ENCODE measurements at regions not wholly inside any gene's neighbourhood (a gene's known extent, or its start where the extent isn't known, plus 50 kb on each side); places are given as distances from the start of the nearest gene placed in this dataset.

GRCh38 chr15:89409184-89410038 is 74.8 kb upstream of the POLG start:
- FAIRE-seq: no peak
- Histone ChIP-seq H3K9me3 (ENCODE audit: control insufficient read depth in 2 of 2, insufficient read depth in 1 of 2, low read depth in 1 of 2, low read length in 1 of 2) (no peaks in the 10 kb centered on the region), H3K4me1 (ENCODE audit: control insufficient read depth in 3 of 3, insufficient read depth in 2 of 3, low read depth in 1 of 3, low read length in 2 of 3) (peaks cover 2 to 5% (median 2%) of the 10 kb centered on the region in 3 donors), H3K36me3 (ENCODE audit: control insufficient read depth in 3 of 3, insufficient read depth in 2 of 3, low read depth in 1 of 3, low read length in 3 of 3) (no peaks in the 10 kb centered on the region), H3K27me3 (ENCODE audit: control insufficient read depth in 3 of 3, insufficient read depth in 3 of 3, low read length in 3 of 3) (peaks cover 3 to 100% (median 87%) of the 10 kb centered on the region in 3 donors), H3K4me3 (ENCODE audit: low read depth in 1 of 3, low read length in 3 of 3) (peak overlapping the region in 1 of 3 donors; percentile 46), H3K27ac (ENCODE audit: low read depth in 1 of 3, low read length in 2 of 3) (no peak overlapping the region)
- DNase-seq: peak in 1 of 2 donors; percentile 9
- WGBS, 3 donors: 6 to 8% (median 7%) methylated on average over 56 of the region's 56 CpGs

- WGBS, 3 donors: 4 to 6% (median 5%) methylated on average over 33 of the region's 33 CpGs
- Histone ChIP-seq H3K4me3 (ENCODE audit: low read depth in 1 of 3, low read length in 3 of 3) (peak overlapping the region in 2 of 3 donors; percentile 5 to 46), H3K36me3 (ENCODE audit: control insufficient read depth in 3 of 3, insufficient read depth in 2 of 3, low read depth in 1 of 3, low read length in 3 of 3) (no peaks in the 10 kb centered on the region), H3K27me3 (ENCODE audit: control insufficient read depth in 3 of 3, insufficient read depth in 3 of 3, low read length in 3 of 3) (peaks cover 3 to 100% (median 84%) of the 10 kb centered on the region in 3 donors), H3K4me1 (ENCODE audit: control insufficient read depth in 3 of 3, insufficient read depth in 2 of 3, low read depth in 1 of 3, low read length in 2 of 3) (peaks cover 2 to 5% (median 2%) of the 10 kb centered on the region in 3 donors), H3K27ac (ENCODE audit: low read depth in 1 of 3, low read length in 2 of 3) (no peak overlapping the region), H3K9me3 (ENCODE audit: control insufficient read depth in 2 of 2, insufficient read depth in 1 of 2, low read depth in 1 of 2, low read length in 1 of 2) (no peaks in the 10 kb centered on the region)
- FAIRE-seq (no peak), DNase-seq (peak; percentile 7 to 31)
These were observed 74.0 kb upstream of the POLG start for GRCh38 chr15:89408372-89409183.

- Histone ChIP-seq H3K4me3 (ENCODE audit: low read depth in 1 of 3, low read length in 3 of 3) (no peak overlapping the region), H3K9me3 (ENCODE audit: control insufficient read depth in 2 of 2, insufficient read depth in 1 of 2, low read depth in 1 of 2, low read length in 1 of 2) (no peaks in the 10 kb centered on the region), H3K27me3 (ENCODE audit: control insufficient read depth in 3 of 3, insufficient read depth in 3 of 3, low read length in 3 of 3) (peaks cover 3 to 99% (median 74%) of the 10 kb centered on the region in 3 donors), H3K36me3 (ENCODE audit: control insufficient read depth in 3 of 3, insufficient read depth in 2 of 3, low read depth in 1 of 3, low read length in 3 of 3) (no peaks in the 10 kb centered on the region), H3K27ac (ENCODE audit: low read depth in 1 of 3, low read length in 2 of 3) (no peak overlapping the region), H3K4me1 (ENCODE audit: control insufficient read depth in 3 of 3, insufficient read depth in 2 of 3, low read depth in 1 of 3, low read length in 2 of 3) (peaks cover 2 to 5% (median 2%) of the 10 kb centered on the region in 3 donors)
- FAIRE-seq (no peak), DNase-seq (peak in 1 of 2 donors; percentile 17)
- 3 to 6% (median 4%) methylated on average over 46 of the region's 46 CpGs for WGBS, 3 donors
These were observed 72.5 kb upstream of the POLG start for GRCh38 chr15:89406940-89407607.

GRCh38 chr15:89406218-89406939 is 71.8 kb upstream of the POLG start:
- peak in 1 of 2 donors; percentile 14 for DNase-seq
- no peak for FAIRE-seq
- Histone ChIP-seq H3K27me3 (ENCODE audit: control insufficient read depth in 3 of 3, insufficient read depth in 3 of 3, low read length in 3 of 3) (peaks cover 3 to 99% (median 69%) of the 10 kb centered on the region in 3 donors), H3K36me3 (ENCODE audit: control insufficient read depth in 3 of 3, insufficient read depth in 2 of 3, low read depth in 1 of 3, low read length in 3 of 3) (no peaks in the 10 kb centered on the region), H3K4me3 (ENCODE audit: low read depth in 1 of 3, low read length in 3 of 3) (peak overlapping the region in 1 of 3 donors; percentile 0), H3K27ac (ENCODE audit: low read depth in 1 of 3, low read length in 2 of 3) (no peak overlapping the region), H3K9me3 (ENCODE audit: control insufficient read depth in 2 of 2, insufficient read depth in 1 of 2, low read depth in 1 of 2, low read length in 1 of 2) (no peaks in the 10 kb centered on the region), H3K4me1 (ENCODE audit: control insufficient read depth in 3 of 3, insufficient read depth in 2 of 3, low read depth in 1 of 3, low read length in 2 of 3) (peaks cover 2 to 5% (median 2%) of the 10 kb centered on the region in 3 donors)
- WGBS, 3 donors: 3 to 7% (median 5%) methylated on average over 45 of the region's 45 CpGs

GRCh38 chr15:89405494-89405893 is 70.9 kb upstream of the POLG start:
- FAIRE-seq (no peak), DNase-seq (no peak)
- Histone ChIP-seq H3K36me3 (ENCODE audit: control insufficient read depth in 3 of 3, insufficient read depth in 2 of 3, low read depth in 1 of 3, low read length in 3 of 3) (no peaks in the 10 kb centered on the region), H3K4me3 (ENCODE audit: low read depth in 1 of 3, low read length in 3 of 3) (no peak overlapping the region), H3K9me3 (ENCODE audit: control insufficient read depth in 2 of 2, insufficient read depth in 1 of 2, low read depth in 1 of 2, low read length in 1 of 2) (no peaks in the 10 kb centered on the region), H3K27me3 (ENCODE audit: control insufficient read depth in 3 of 3, insufficient read depth in 3 of 3, low read length in 3 of 3) (peaks cover 3 to 99% (median 67%) of the 10 kb centered on the region in 3 donors), H3K27ac (ENCODE audit: low read depth in 1 of 3, low read length in 2 of 3) (no peak overlapping the region), H3K4me1 (ENCODE audit: control insufficient read depth in 3 of 3, insufficient read depth in 2 of 3, low read depth in 1 of 3, low read length in 2 of 3) (peaks cover 2 to 5% (median 2%) of the 10 kb centered on the region in 3 donors)
- 12 to 29% (median 22%) methylated on average over 9 of the region's 9 CpGs for WGBS, 3 donors

GRCh38 chr15:89404023-89404422 is 69.4 kb upstream of the POLG start:
- Histone ChIP-seq H3K27ac (ENCODE audit: low read depth in 1 of 3, low read length in 2 of 3) (no peak overlapping the region), H3K4me3 (ENCODE audit: low read depth in 1 of 3, low read length in 3 of 3) (no peak overlapping the region), H3K9me3 (ENCODE audit: control insufficient read depth in 2 of 2, insufficient read depth in 1 of 2, low read depth in 1 of 2, low read length in 1 of 2) (no peaks in the 10 kb centered on the region), H3K27me3 (ENCODE audit: control insufficient read depth in 3 of 3, insufficient read depth in 3 of 3, low read length in 3 of 3) (peaks cover 3 to 98% (median 61%) of the 10 kb centered on the region in 3 donors), H3K4me1 (ENCODE audit: control insufficient read depth in 3 of 3, insufficient read depth in 2 of 3, low read depth in 1 of 3, low read length in 2 of 3) (peaks cover 2 to 13% (median 3%) of the 10 kb centered on the region in 3 donors), H3K36me3 (ENCODE audit: control insufficient read depth in 3 of 3, insufficient read depth in 2 of 3, low read depth in 1 of 3, low read length in 3 of 3) (no peaks in the 10 kb centered on the region)
- FAIRE-seq (no peak), DNase-seq (no peak)
- WGBS, 3 donors: 22 to 38% (median 22%) methylated on average over 3 of the region's 3 CpGs

- Histone ChIP-seq H3K27me3 (ENCODE audit: control insufficient read depth in 3 of 3, insufficient read depth in 3 of 3, low read length in 3 of 3) (peaks cover 2 to 97% (median 59%) of the 10 kb centered on the region in 3 donors), H3K4me3 (ENCODE audit: low read depth in 1 of 3, low read length in 3 of 3) (no peak overlapping the region), H3K4me1 (ENCODE audit: control insufficient read depth in 3 of 3, insufficient read depth in 2 of 3, low read depth in 1 of 3, low read length in 2 of 3) (peaks cover 2 to 8% (median 3%) of the 10 kb centered on the region in 3 donors), H3K27ac (ENCODE audit: low read depth in 1 of 3, low read length in 2 of 3) (no peak overlapping the region), H3K36me3 (ENCODE audit: control insufficient read depth in 3 of 3, insufficient read depth in 2 of 3, low read depth in 1 of 3, low read length in 3 of 3) (no peaks in the 10 kb centered on the region), H3K9me3 (ENCODE audit: control insufficient read depth in 2 of 2, insufficient read depth in 1 of 2, low read depth in 1 of 2, low read length in 1 of 2) (no peaks in the 10 kb centered on the region)
- 23 to 31% (median 29%) methylated on average over 1 of the region's 1 CpG for WGBS, 3 donors
- DNase-seq: no peak
- FAIRE-seq: no peak
These were observed 67.8 kb upstream of the POLG start for GRCh38 chr15:89402518-89402805.

Measured in small intestine (tissue), 7 donors.